ENCODE measurements at regions not wholly inside any gene's neighbourhood (a gene's known extent, or its start where the extent isn't known, plus 50 kb on each side); places are given as distances from the start of the nearest gene placed in this dataset.

- TF ChIP-seq GLIS1 (tag by site-specific recombination; IDR thresholded peaks at IDR 0.05) = no peak
- TF ChIP-seq, protein P1, sequence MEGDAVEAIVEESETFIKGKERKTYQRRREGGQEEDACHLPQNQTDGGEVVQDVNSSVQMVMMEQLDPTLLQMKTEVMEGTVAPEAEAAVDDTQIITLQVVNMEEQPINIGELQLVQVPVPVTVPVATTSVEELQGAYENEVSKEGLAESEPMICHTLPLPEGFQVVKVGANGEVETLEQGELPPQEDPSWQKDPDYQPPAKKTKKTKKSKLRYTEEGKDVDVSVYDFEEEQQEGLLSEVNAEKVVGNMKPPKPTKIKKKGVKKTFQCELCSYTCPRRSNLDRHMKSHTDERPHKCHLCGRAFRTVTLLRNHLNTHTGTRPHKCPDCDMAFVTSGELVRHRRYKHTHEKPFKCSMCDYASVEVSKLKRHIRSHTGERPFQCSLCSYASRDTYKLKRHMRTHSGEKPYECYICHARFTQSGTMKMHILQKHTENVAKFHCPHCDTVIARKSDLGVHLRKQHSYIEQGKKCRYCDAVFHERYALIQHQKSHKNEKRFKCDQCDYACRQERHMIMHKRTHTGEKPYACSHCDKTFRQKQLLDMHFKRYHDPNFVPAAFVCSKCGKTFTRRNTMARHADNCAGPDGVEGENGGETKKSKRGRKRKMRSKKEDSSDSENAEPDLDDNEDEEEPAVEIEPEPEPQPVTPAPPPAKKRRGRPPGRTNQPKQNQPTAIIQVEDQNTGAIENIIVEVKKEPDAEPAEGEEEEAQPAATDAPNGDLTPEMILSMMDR (tag by site-specific recombination; IDR thresholded peaks at IDR 0.05) = no peak
- TF ChIP-seq ZNF174 (tag by site-specific recombination; IDR thresholded peaks at IDR 0.05) = no peak
- no peak for TF ChIP-seq ZNF585B (tag by site-specific recombination; IDR thresholded peaks at IDR 0.05)
These were observed 81.5 kb downstream of the RBM43 start for GRCh38 chr2:151180123-151180522.

All from HEK293 (cell line).